ENCODE measurements at regions not wholly inside any gene's neighbourhood (a gene's known extent, or its start where the extent isn't known, plus 50 kb on each side); places are given as distances from the start of the nearest gene placed in this dataset.

GRCh38 chr1:234869182-234870019 lies 259.2 kb downstream of the TOMM20 start:
- H3K4me3 Mint-ChIP-seq = no peak overlapping the region
- TF ChIP-seq CTCF (IDR thresholded peaks at IDR 0.05) = no peak
- H3K27me3 Mint-ChIP-seq (ENCODE audit: low read depth, poor library complexity) = peaks cover 2% of the 10 kb centered on the region
- peaks cover 67% of the 10 kb centered on the region for H3K4me1 Mint-ChIP-seq
- H3K27ac Mint-ChIP-seq = peak overlapping the region; percentile 7
- H3K9me3 Mint-ChIP-seq = peaks cover 7% of the 10 kb centered on the region
- H3K36me3 Mint-ChIP-seq (ENCODE audit: low read depth) = no peaks in the 10 kb centered on the region
- no peak for DNase-seq

- Mint-ChIP-seq H3K36me3 (ENCODE audit: low read depth) (no peaks in the 10 kb centered on the region), H3K4me3 (no peak overlapping the region), H3K27me3 (ENCODE audit: low read depth, poor library complexity) (peaks cover 2% of the 10 kb centered on the region), H3K27ac (peak overlapping the region; percentile 15), H3K4me1 (peaks cover 68% of the 10 kb centered on the region), H3K9me3 (peaks cover 7% of the 10 kb centered on the region)
- no peak for DNase-seq
- no peak for TF ChIP-seq CTCF (IDR thresholded peaks at IDR 0.05)
Measured at GRCh38 chr1:234868296-234869147, 258.5 kb upstream of the IRF2BP2 start.

- no peaks in the 10 kb centered on the region for H3K36me3 Mint-ChIP-seq (ENCODE audit: low read depth)
- TF ChIP-seq CTCF (IDR thresholded peaks at IDR 0.05) = no peak
- peaks cover 2% of the 10 kb centered on the region for H3K27me3 Mint-ChIP-seq (ENCODE audit: low read depth, poor library complexity)
- peaks cover 13% of the 10 kb centered on the region for H3K9me3 Mint-ChIP-seq
- no peak overlapping the region for H3K27ac Mint-ChIP-seq
- DNase-seq = no peak
- H3K4me3 Mint-ChIP-seq = peak overlapping the region; percentile 28
- H3K4me1 Mint-ChIP-seq = peaks cover 74% of the 10 kb centered on the region
Measured at GRCh38 chr1:234866007-234866866, 256.3 kb upstream of the IRF2BP2 start.

- peaks cover 2% of the 10 kb centered on the region for H3K27me3 Mint-ChIP-seq (ENCODE audit: low read depth, poor library complexity)
- no peak for TF ChIP-seq CTCF (IDR thresholded peaks at IDR 0.05)
- no peak overlapping the region for H3K27ac Mint-ChIP-seq
- no peak for DNase-seq
- H3K36me3 Mint-ChIP-seq (ENCODE audit: low read depth) = no peaks in the 10 kb centered on the region
- peaks cover 67% of the 10 kb centered on the region for H3K4me1 Mint-ChIP-seq
- H3K9me3 Mint-ChIP-seq = peaks cover 19% of the 10 kb centered on the region
- H3K4me3 Mint-ChIP-seq = no peak overlapping the region
Measured at GRCh38 chr1:234865171-234866006, 255.4 kb upstream of the IRF2BP2 start.

GRCh38 chr1:234864116-234864515 lies 254.1 kb upstream of the IRF2BP2 start:
- Mint-ChIP-seq H3K9me3 (peaks cover 26% of the 10 kb centered on the region), H3K27me3 (ENCODE audit: low read depth, poor library complexity) (peaks cover 5% of the 10 kb centered on the region), H3K27ac (peak overlapping the region; percentile 97), H3K36me3 (ENCODE audit: low read depth) (peaks cover 5% of the 10 kb centered on the region), H3K4me1 (peaks cover 54% of the 10 kb centered on the region), H3K4me3 (no peak overlapping the region)
- TF ChIP-seq CTCF (IDR thresholded peaks at IDR 0.05) = no peak
- no peak for DNase-seq

Data from nephron progenitor cell (in vitro differentiated cells).